SK-N-SH treated with all-trans-retinoic acid at 6 μM for 48 hours (cell line): ENCODE measurements at regions not wholly inside any gene's neighbourhood (a gene's known extent, or its start where the extent isn't known, plus 50 kb on each side); places are given as distances from the start of the nearest gene placed in this dataset.

Experiments
- ATAC-seq: fragments of 200-7000 bp; cut with Tn5 transposase; 3 replicates; pipeline ENCODE4 v1.9.1; 2020; ENCODE audit warnings: mild to moderate bottlenecking, moderate library complexity
- ARNTL ChIP-seq: fragments of 450-650 bp; formaldehyde crosslinking; IDR thresholded peaks from 2 replicates; pipeline ENCODE4 v1.5.0; 2020; ENCODE audit warnings: low read depth, mild to moderate bottlenecking, moderate library complexity, borderline replicate concordance
- BACH2 ChIP-seq: fragments of 250-450 bp; sonication (Bioruptor Pico); IDR thresholded peaks from 2 replicates; pipeline ENCODE4 v1.9.0; 2021; ENCODE audit warnings: mild to moderate bottlenecking, borderline replicate concordance
- CSDC2 ChIP-seq: fragments of 250-450 bp; sonication (Bioruptor Pico); IDR thresholded peaks from 2 replicates; pipeline ENCODE4 v1.5.0; 2020; ENCODE audit warnings: mild to moderate bottlenecking, moderate library complexity
- ESRRG ChIP-seq: fragments of 250-450 bp; sonication (Bioruptor Pico); IDR thresholded peaks from 2 replicates; pipeline ENCODE4 v1.6.1; 2021; ENCODE audit warnings: mild to moderate bottlenecking
- GLIS3 ChIP-seq: fragments of 250-450 bp; sonication (Bioruptor Pico); IDR thresholded peaks from 2 replicates; pipeline ENCODE4 v1.5.0; 2020; ENCODE audit warnings: mild to moderate bottlenecking, moderate library complexity
- ISL1 ChIP-seq: fragments of 250-450 bp; sonication (Bioruptor Pico); IDR thresholded peaks from 2 replicates; pipeline ENCODE4 v2.1.2; 2022; ENCODE audit warnings: mild to moderate bottlenecking, moderate library complexity
- OSR1 ChIP-seq: fragments of 250-450 bp; sonication (Bioruptor Pico); IDR thresholded peaks from 2 replicates; pipeline ENCODE4 v1.8.0; 2022; ENCODE audit warnings: moderate library complexity, mild to moderate bottlenecking, inconsistent platforms
- PPARA ChIP-seq: fragments of 250-450 bp; sonication (Bioruptor Pico); IDR thresholded peaks from 2 replicates; pipeline ENCODE4 v1.5.0; 2020; ENCODE audit warnings: mild to moderate bottlenecking, borderline replicate concordance
- RARB ChIP-seq: fragments of 250-450 bp; sonication (Bioruptor Pico); IDR thresholded peaks from 2 replicates; pipeline ENCODE4 v1.8.0; 2021; ENCODE audit warnings: mild to moderate bottlenecking, moderate library complexity
- SNAI2 ChIP-seq: fragments of 250-450 bp; sonication (Bioruptor Pico); IDR thresholded peaks from 2 replicates; pipeline ENCODE4 v1.5.0; 2020; ENCODE audit warnings: mild to moderate bottlenecking, moderate library complexity
- TCF4 ChIP-seq: fragments of 250-450 bp; sonication (Bioruptor Pico); IDR thresholded peaks from 2 replicates; pipeline ENCODE4 v1.8.0; 2021; ENCODE audit warnings: mild to moderate bottlenecking, moderate library complexity, borderline replicate concordance
- TOX ChIP-seq: fragments of 250-450 bp; sonication (Bioruptor Pico); IDR thresholded peaks from 2 replicates; pipeline ENCODE4 v1.8.0; 2021; ENCODE audit warnings: mild to moderate bottlenecking, moderate library complexity, borderline replicate concordance
- ZC3H10 ChIP-seq: fragments of 250-450 bp; sonication (Bioruptor Pico); IDR thresholded peaks from 2 replicates; pipeline ENCODE4 v1.5.1; 2021; ENCODE audit warnings: mild to moderate bottlenecking, moderate library complexity
- ZFP3 ChIP-seq: fragments of 250-450 bp; sonication (Bioruptor Pico); IDR thresholded peaks from 2 replicates; pipeline ENCODE4 v1.5.0; 2020; ENCODE audit warnings: mild to moderate bottlenecking, moderate library complexity
- ZFP30 ChIP-seq: fragments of 450-650 bp; formaldehyde crosslinking; IDR thresholded peaks from 2 replicates; pipeline ENCODE4 v1.5.0; 2022; ENCODE audit warnings: mild to moderate bottlenecking, moderate library complexity
- ZNF565 ChIP-seq: fragments of 450-650 bp; formaldehyde crosslinking; conservative IDR thresholded peaks from 2 replicates; pipeline ENCODE4 v1.5.0; 2020; ENCODE audit warnings: low read depth, mild to moderate bottlenecking, moderate library complexity
- ZNF70 ChIP-seq: fragments of 450-650 bp; formaldehyde crosslinking; IDR thresholded peaks from 2 replicates; pipeline ENCODE4 v1.5.0; 2020; ENCODE audit warnings: mild to moderate bottlenecking, moderate library complexity
- ZNF8 ChIP-seq: fragments of 450-650 bp; formaldehyde crosslinking; IDR thresholded peaks from 2 replicates; pipeline ENCODE4 v1.5.0; 2020; ENCODE audit warnings: mild to moderate bottlenecking, moderate library complexity
- TF ChIP-seq, protein P1 (sequence below): fragments of 250-450 bp; sonication (Bioruptor Pico); IDR thresholded peaks from 2 replicates; pipeline ENCODE4 v1.8.0; 2020; ENCODE audit warnings: mild to moderate bottlenecking, moderate library complexity, borderline replicate concordance
- TF ChIP-seq, protein P2 (sequence below): fragments of 250-450 bp; sonication (Bioruptor Pico); IDR thresholded peaks from 2 replicates; pipeline ENCODE4 v1.5.0; 2020; ENCODE audit warnings: mild to moderate bottlenecking, moderate library complexity
- TF ChIP-seq, protein P3 (sequence below): fragments of 250-450 bp; sonication (Bioruptor Pico); IDR thresholded peaks from 2 replicates; pipeline ENCODE4 v1.5.1; 2021; ENCODE audit warnings: mild to moderate bottlenecking, moderate library complexity
- TF ChIP-seq, protein P4 (sequence below): fragments of 250-450 bp; sonication (Bioruptor Pico); IDR thresholded peaks from 2 replicates; pipeline ENCODE4 v1.8.0; 2021; ENCODE audit warnings: low read depth, mild to moderate bottlenecking, moderate library complexity, borderline replicate concordance
- TF ChIP-seq, protein P5 (sequence below): fragments of 250-450 bp; sonication (Bioruptor Pico); IDR thresholded peaks from 2 replicates; pipeline ENCODE4 v1.5.1; 2020; ENCODE audit warnings: low read depth, mild to moderate bottlenecking, moderate library complexity

DNA sequence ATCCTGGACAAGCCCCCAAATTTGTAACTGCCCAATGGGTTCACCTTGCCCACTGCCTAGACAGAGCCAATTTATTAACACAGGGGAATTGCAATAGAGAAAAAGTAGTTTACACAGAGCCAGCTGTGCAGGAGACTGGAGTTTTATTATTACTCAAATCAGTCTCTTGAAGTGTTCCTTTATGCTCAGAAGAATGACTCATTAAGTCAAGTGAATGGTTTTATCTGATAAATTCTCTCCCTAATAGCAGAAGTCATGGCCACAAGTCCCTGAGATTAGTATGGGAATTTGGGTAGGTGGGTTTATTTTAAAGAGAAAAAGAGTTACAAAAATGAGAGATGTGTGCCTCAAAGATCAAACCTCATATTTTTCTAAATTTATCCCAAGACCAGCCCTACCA is 122.8 kb upstream of the NUDT4 start:
- TF ChIP-seq ZNF8 (CRISPR knock-in tag) = no peak
- TF ChIP-seq TCF4 (CRISPR knock-in tag) = no peak
- TF ChIP-seq BACH2 = no peak
- no peak for TF ChIP-seq ZNF70
- no peak for TF ChIP-seq ZFP3 (CRISPR knock-in tag)
- TF ChIP-seq, protein P1, sequence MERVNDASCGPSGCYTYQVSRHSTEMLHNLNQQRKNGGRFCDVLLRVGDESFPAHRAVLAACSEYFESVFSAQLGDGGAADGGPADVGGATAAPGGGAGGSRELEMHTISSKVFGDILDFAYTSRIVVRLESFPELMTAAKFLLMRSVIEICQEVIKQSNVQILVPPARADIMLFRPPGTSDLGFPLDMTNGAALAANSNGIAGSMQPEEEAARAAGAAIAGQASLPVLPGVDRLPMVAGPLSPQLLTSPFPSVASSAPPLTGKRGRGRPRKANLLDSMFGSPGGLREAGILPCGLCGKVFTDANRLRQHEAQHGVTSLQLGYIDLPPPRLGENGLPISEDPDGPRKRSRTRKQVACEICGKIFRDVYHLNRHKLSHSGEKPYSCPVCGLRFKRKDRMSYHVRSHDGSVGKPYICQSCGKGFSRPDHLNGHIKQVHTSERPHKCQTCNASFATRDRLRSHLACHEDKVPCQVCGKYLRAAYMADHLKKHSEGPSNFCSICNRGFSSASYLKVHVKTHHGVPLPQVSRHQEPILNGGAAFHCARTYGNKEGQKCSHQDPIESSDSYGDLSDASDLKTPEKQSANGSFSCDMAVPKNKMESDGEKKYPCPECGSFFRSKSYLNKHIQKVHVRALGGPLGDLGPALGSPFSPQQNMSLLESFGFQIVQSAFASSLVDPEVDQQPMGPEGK (CRISPR knock-in tag) = no peak
- TF ChIP-seq, protein P2, sequence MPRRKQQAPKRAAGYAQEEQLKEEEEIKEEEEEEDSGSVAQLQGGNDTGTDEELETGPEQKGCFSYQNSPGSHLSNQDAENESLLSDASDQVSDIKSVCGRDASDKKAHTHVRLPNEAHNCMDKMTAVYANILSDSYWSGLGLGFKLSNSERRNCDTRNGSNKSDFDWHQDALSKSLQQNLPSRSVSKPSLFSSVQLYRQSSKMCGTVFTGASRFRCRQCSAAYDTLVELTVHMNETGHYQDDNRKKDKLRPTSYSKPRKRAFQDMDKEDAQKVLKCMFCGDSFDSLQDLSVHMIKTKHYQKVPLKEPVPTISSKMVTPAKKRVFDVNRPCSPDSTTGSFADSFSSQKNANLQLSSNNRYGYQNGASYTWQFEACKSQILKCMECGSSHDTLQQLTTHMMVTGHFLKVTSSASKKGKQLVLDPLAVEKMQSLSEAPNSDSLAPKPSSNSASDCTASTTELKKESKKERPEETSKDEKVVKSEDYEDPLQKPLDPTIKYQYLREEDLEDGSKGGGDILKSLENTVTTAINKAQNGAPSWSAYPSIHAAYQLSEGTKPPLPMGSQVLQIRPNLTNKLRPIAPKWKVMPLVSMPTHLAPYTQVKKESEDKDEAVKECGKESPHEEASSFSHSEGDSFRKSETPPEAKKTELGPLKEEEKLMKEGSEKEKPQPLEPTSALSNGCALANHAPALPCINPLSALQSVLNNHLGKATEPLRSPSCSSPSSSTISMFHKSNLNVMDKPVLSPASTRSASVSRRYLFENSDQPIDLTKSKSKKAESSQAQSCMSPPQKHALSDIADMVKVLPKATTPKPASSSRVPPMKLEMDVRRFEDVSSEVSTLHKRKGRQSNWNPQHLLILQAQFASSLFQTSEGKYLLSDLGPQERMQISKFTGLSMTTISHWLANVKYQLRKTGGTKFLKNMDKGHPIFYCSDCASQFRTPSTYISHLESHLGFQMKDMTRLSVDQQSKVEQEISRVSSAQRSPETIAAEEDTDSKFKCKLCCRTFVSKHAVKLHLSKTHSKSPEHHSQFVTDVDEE (CRISPR knock-in tag) = no peak
- TF ChIP-seq ZC3H10 (CRISPR knock-in tag) = no peak
- TF ChIP-seq, protein P3, sequence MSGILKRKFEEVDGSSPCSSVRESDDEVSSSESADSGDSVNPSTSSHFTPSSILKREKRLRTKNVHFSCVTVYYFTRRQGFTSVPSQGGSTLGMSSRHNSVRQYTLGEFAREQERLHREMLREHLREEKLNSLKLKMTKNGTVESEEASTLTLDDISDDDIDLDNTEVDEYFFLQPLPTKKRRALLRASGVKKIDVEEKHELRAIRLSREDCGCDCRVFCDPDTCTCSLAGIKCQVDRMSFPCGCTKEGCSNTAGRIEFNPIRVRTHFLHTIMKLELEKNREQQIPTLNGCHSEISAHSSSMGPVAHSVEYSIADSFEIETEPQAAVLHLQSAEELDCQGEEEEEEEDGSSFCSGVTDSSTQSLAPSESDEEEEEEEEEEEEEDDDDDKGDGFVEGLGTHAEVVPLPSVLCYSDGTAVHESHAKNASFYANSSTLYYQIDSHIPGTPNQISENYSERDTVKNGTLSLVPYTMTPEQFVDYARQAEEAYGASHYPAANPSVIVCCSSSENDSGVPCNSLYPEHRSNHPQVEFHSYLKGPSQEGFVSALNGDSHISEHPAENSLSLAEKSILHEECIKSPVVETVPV = no peak
- TF ChIP-seq ESRRG (CRISPR knock-in tag) = no peak
- no peak for TF ChIP-seq RARB (CRISPR knock-in tag)
- TF ChIP-seq PPARA (CRISPR knock-in tag) = no peak
- TF ChIP-seq OSR1 = no peak
- TF ChIP-seq TOX (CRISPR knock-in tag) = no peak
- TF ChIP-seq, protein P4, sequence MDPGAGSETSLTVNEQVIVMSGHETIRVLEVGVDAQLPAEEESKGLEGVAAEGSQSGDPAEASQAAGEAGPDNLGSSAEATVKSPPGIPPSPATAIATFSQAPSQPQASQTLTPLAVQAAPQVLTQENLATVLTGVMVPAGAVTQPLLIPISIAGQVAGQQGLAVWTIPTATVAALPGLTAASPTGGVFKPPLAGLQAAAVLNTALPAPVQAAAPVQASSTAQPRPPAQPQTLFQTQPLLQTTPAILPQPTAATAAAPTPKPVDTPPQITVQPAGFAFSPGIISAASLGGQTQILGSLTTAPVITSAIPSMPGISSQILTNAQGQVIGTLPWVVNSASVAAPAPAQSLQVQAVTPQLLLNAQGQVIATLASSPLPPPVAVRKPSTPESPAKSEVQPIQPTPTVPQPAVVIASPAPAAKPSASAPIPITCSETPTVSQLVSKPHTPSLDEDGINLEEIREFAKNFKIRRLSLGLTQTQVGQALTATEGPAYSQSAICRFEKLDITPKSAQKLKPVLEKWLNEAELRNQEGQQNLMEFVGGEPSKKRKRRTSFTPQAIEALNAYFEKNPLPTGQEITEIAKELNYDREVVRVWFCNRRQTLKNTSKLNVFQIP (CRISPR knock-in tag) = no peak
- TF ChIP-seq SNAI2 (CRISPR knock-in tag) = no peak
- TF ChIP-seq ARNTL (CRISPR knock-in tag) = no peak
- TF ChIP-seq ZFP30 = no peak
- no peak for ATAC-seq

DNA sequence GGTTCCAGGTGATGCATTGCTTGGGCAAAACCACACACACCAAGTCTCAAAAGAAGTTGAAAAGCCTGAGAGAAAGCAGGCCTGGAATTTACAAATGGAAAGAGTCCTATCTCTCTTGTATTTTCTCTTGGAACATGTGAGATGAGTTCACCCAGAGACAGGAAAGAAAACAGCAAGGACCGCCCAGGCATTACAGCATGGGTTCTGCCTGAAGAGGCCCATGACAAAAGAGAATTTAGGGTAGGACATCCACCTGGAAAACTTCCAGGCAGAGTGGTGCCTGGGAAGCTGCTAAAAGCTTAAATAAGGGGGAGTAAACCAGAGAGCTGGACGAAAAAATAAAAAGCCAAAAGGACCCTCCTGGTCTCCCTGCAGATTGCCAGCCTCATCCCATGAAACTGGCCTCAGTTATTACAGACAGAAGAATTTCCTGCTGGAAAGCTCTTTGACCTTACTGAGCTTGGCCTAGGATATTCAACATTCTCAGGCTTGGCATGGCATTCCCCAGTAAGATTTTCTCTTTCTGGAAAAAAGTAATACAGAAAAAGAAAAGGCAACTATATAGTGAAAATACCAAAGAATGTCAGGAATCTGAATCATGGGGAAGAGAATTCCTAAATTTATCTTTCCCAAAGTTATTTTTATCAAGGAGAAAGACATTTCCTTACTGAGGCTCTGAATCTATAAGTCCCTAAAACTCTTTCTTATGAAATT is 121.3 kb upstream of the NUDT4 start:
- ATAC-seq = no peak
- TF ChIP-seq ZFP3 (CRISPR knock-in tag) (no peak), GLIS3 (CRISPR knock-in tag) (no peak), ESRRG (CRISPR knock-in tag) (no peak), ZC3H10 (CRISPR knock-in tag) (no peak), ZNF565 (CRISPR knock-in tag) (no peak), ISL1 (CRISPR knock-in tag) (no peak), TOX (CRISPR knock-in tag) (no peak), RARB (CRISPR knock-in tag) (no peak), ZFP30 (no peak), BACH2 (no peak), CSDC2 (CRISPR knock-in tag) (no peak), PPARA (CRISPR knock-in tag) (no peak), OSR1 (no peak)
- TF ChIP-seq, protein P5, sequence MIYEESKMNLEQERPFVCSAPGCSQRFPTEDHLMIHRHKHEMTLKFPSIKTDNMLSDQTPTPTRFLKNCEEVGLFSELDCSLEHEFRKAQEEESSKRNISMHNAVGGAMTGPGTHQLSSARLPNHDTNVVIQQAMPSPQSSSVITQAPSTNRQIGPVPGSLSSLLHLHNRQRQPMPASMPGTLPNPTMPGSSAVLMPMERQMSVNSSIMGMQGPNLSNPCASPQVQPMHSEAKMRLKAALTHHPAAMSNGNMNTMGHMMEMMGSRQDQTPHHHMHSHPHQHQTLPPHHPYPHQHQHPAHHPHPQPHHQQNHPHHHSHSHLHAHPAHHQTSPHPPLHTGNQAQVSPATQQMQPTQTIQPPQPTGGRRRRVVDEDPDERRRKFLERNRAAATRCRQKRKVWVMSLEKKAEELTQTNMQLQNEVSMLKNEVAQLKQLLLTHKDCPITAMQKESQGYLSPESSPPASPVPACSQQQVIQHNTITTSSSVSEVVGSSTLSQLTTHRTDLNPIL (CRISPR knock-in tag) = no peak
- TF ChIP-seq, protein P2 (CRISPR knock-in tag) = no peak
- TF ChIP-seq, protein P4 (CRISPR knock-in tag) = no peak
